Osteoblast (primary cell): ENCODE measurements at regions not wholly inside any gene's neighbourhood (a gene's known extent, or its start where the extent isn't known, plus 50 kb on each side); places are given as distances from the start of the nearest gene placed in this dataset.

Source experiments
- DNase-seq: peaks from one replicate; pipeline ENCODE4 v3.0.0; 2011; ENCODE audit warnings: low spot score, mixed read lengths; ENCODE audit not compliant: insufficient read length; ENCODE audit errors: missing footprints
- H2AFZ ChIP-seq: 2 replicates; pipeline ENCODE4 v1.6.0; 2011; ENCODE audit warnings: mild to moderate bottlenecking, low read length
- H3K27ac ChIP-seq: 2 replicates; pipeline ENCODE4 v1.5.1; 2011; ENCODE audit warnings: mild to moderate bottlenecking, low read depth, low read length, moderate library complexity
- H3K27me3 ChIP-seq: 2 replicates; pipeline ENCODE4 v1.6.0; 2012; ENCODE audit warnings: mild to moderate bottlenecking, control low read depth, inconsistent platforms, low read length, moderate library complexity; ENCODE audit not compliant: insufficient read depth
- H3K36me3 ChIP-seq: 2 replicates; pipeline ENCODE4 v1.5.1; 2011; ENCODE audit warnings: mild to moderate bottlenecking, low read length, control low read depth, moderate library complexity; ENCODE audit not compliant: insufficient read depth
- H3K4me1 ChIP-seq: 2 replicates; pipeline ENCODE4 v1.5.1; 2011; ENCODE audit warnings: mild to moderate bottlenecking, low read length, control low read depth, moderate library complexity; ENCODE audit not compliant: insufficient read depth
- H3K4me2 ChIP-seq: 2 replicates; pipeline ENCODE4 v1.6.0; 2011; ENCODE audit warnings: mild to moderate bottlenecking, low read length; ENCODE audit not compliant: insufficient read depth
- H3K4me3 ChIP-seq: fragments of 200-600 bp; sonication (generic); 3 replicates; pipeline ENCODE4 v1.5.1; 2012; ENCODE audit warnings: mild to moderate bottlenecking, low read length, inconsistent platforms; ENCODE audit not compliant: insufficient read depth
- H3K79me2 ChIP-seq: 2 replicates; pipeline ENCODE4 v1.6.0; 2012; ENCODE audit warnings: mild to moderate bottlenecking, low read length, control low read depth, inconsistent platforms; ENCODE audit not compliant: insufficient read depth
- H3K9me3 ChIP-seq: 2 replicates; pipeline ENCODE4 v1.5.1; 2011; ENCODE audit warnings: low read depth, low read length, control low read depth
- H4K20me1 ChIP-seq: 2 replicates; pipeline ENCODE4 v1.6.0; 2012; ENCODE audit warnings: mild to moderate bottlenecking, low read length, control low read depth; ENCODE audit not compliant: insufficient read depth
- CTCF ChIP-seq: IDR thresholded peaks from 2 replicates; pipeline ENCODE4 v1.5.1; 2011; ENCODE audit warnings: mild to moderate bottlenecking, low read depth, low read length, moderate library complexity; ENCODE audit errors: extremely low read depth

GRCh38 chr20:12203399-12203798, 285.7 kb downstream of the BTBD3 start:
- no peaks in the 10 kb centered on the region for H3K27me3 ChIP-seq
- no peak overlapping the region for H2AFZ ChIP-seq
- H3K4me1 ChIP-seq = no peaks in the 10 kb centered on the region
- no peaks in the 10 kb centered on the region for H3K9me3 ChIP-seq
- no peak overlapping the region for H3K4me3 ChIP-seq
- H3K27ac ChIP-seq = no peak overlapping the region
- H4K20me1 ChIP-seq = no peaks in the 10 kb centered on the region
- H3K36me3 ChIP-seq = no peaks in the 10 kb centered on the region
- no peak overlapping the region for H3K4me2 ChIP-seq
- no peak for TF ChIP-seq CTCF
- no peak for DNase-seq
- H3K79me2 ChIP-seq = no peaks in the 10 kb centered on the region

- no peaks in the 10 kb centered on the region for H3K9me3 ChIP-seq
- no peak for DNase-seq
- H3K79me2 ChIP-seq = no peaks in the 10 kb centered on the region
- H3K4me2 ChIP-seq = no peak overlapping the region
- no peaks in the 10 kb centered on the region for H3K4me1 ChIP-seq
- no peak overlapping the region for H3K4me3 ChIP-seq
- TF ChIP-seq CTCF = no peak
- no peak overlapping the region for H3K27ac ChIP-seq
- H3K36me3 ChIP-seq = no peaks in the 10 kb centered on the region
- no peaks in the 10 kb centered on the region for H4K20me1 ChIP-seq
- no peak overlapping the region for H2AFZ ChIP-seq
- no peaks in the 10 kb centered on the region for H3K27me3 ChIP-seq
Observed at GRCh38 chr20:12203981-12204380, 286.3 kb downstream of the BTBD3 start.

GRCh38 chr20:12207875-12208274, 290.2 kb downstream of the BTBD3 start:
- no peaks in the 10 kb centered on the region for H3K79me2 ChIP-seq
- TF ChIP-seq CTCF = peak; percentile 47
- no peaks in the 10 kb centered on the region for H3K9me3 ChIP-seq
- DNase-seq = no peak
- no peak overlapping the region for H3K27ac ChIP-seq
- no peak overlapping the region for H2AFZ ChIP-seq
- H3K36me3 ChIP-seq = no peaks in the 10 kb centered on the region
- no peak overlapping the region for H3K4me2 ChIP-seq
- H3K4me3 ChIP-seq = no peak overlapping the region
- H4K20me1 ChIP-seq = no peaks in the 10 kb centered on the region
- H3K4me1 ChIP-seq = no peaks in the 10 kb centered on the region
- H3K27me3 ChIP-seq = no peaks in the 10 kb centered on the region

GRCh38 chr20:12210591-12210990, 292.9 kb downstream of the BTBD3 start:
- H3K9me3 ChIP-seq = no peaks in the 10 kb centered on the region
- H2AFZ ChIP-seq = no peak overlapping the region
- H3K36me3 ChIP-seq = no peaks in the 10 kb centered on the region
- no peak overlapping the region for H3K27ac ChIP-seq
- no peaks in the 10 kb centered on the region for H3K4me1 ChIP-seq
- H3K79me2 ChIP-seq = no peaks in the 10 kb centered on the region
- DNase-seq = no peak
- no peak for TF ChIP-seq CTCF
- no peak overlapping the region for H3K4me2 ChIP-seq
- no peaks in the 10 kb centered on the region for H3K27me3 ChIP-seq
- no peaks in the 10 kb centered on the region for H4K20me1 ChIP-seq
- no peak overlapping the region for H3K4me3 ChIP-seq
